Tibial nerve (tissue), 4 donors: ENCODE measurements at regions not wholly inside any gene's neighbourhood (a gene's known extent, or its start where the extent isn't known, plus 50 kb on each side); places are given as distances from the start of the nearest gene placed in this dataset.
"Not testable (repeated sequence)": the region's sequence is repeated elsewhere in the genome, so short reads cannot be mapped to it uniquely, and the experiment has no call there.

Experiments
- DNase-seq, 2 donors: peaks; one replicate each; pipeline ENCODE4 v3.0.0-alpha.2; 2019; ENCODE audit warnings: low spot score in 2 of 2
- H3K27ac ChIP-seq, 4 donors: fragments of 200-600 bp; sonication (generic) in 3 of 4; one replicate each; pipeline ENCODE4 v1.5.1; 2017 to 2019; ENCODE audit warnings: mild to moderate bottlenecking in 1 of 4
- H3K27me3 ChIP-seq, 2 donors: fragments of 200-600 bp; sonication (generic) in 1 of 2; one replicate each; pipeline versions ENCODE4 v1.5.1 to v1.6.0; 2017 to 2019
- H3K36me3 ChIP-seq, 3 donors: fragments of 200-600 bp; sonication (generic); one replicate each; pipeline ENCODE4 v1.5.1; 2018 to 2019
- H3K4me1 ChIP-seq, 4 donors: fragments of 200-600 bp; sonication (generic) in 3 of 4; one replicate each; pipeline ENCODE4 v1.5.1; 2017 to 2019
- H3K4me3 ChIP-seq, 4 donors: fragments of 200-600 bp; sonication (generic) in 3 of 4; one replicate each; pipeline ENCODE4 v1.5.1; 2017 to 2019; ENCODE audit warnings: mild to moderate bottlenecking in 1 of 4, moderate library complexity in 1 of 4
- H3K9me3 ChIP-seq, 4 donors: fragments of 200-600 bp; sonication (generic) in 3 of 4; one replicate each; pipeline ENCODE4 v1.5.1; 2017 to 2019
- EP300 ChIP-seq, 2 donors: sonication (generic); formaldehyde crosslinking; IDR thresholded peaks; one replicate each; pipeline ENCODE4 v1.6.1; 2017; ENCODE audit warnings: antibody characterized with exemption in 2 of 2, mild to moderate bottlenecking in 1 of 2
- POLR2A ChIP-seq, 2 donors: fragments of 450-650 bp; IDR thresholded peaks; one replicate each; pipeline ENCODE4 v1.6.1; 2017; ENCODE audit warnings: antibody characterized with exemption in 2 of 2, mild to moderate bottlenecking in 2 of 2, moderate library complexity in 2 of 2
- WGBS, 2 donors: methylation state at CpG; one replicate each; pipeline ENCODE4 v1.1.5; 2018; 5-methylcytosine and 5-hydroxymethylcytosine counted together
- TF ChIP-seq, protein P1 (sequence below), 5 experiments: fragments of 200-600 bp in 3 of 5; fragments of 450-650 bp in 2 of 5; sonication (generic) in 3 of 5; IDR thresholded peaks; one replicate each; pipeline ENCODE4 v1.5.1; 2016 to 2019; ENCODE audit warnings: antibody characterized with exemption in 5 of 5, mild to moderate bottlenecking in 3 of 5, moderate library complexity in 2 of 5

- Histone ChIP-seq H3K27me3 (no peaks in the 10 kb centered on the region), H3K9me3 (no peaks in the 10 kb centered on the region), H3K27ac (no peak overlapping the region), H3K4me3 (no peak overlapping the region), H3K36me3 (no peaks in the 10 kb centered on the region), H3K4me1 (no peaks in the 10 kb centered on the region)
- no peak for DNase-seq
- TF ChIP-seq EP300 (IDR thresholded peaks at IDR 0.05), result no peak
- 93 to 98% methylated on average over 1 of the region's 1 CpG for WGBS, 2 donors
Observed at GRCh38 chr2:134004467-134004866, 249.4 kb upstream of the MGAT5 start.

DNA sequence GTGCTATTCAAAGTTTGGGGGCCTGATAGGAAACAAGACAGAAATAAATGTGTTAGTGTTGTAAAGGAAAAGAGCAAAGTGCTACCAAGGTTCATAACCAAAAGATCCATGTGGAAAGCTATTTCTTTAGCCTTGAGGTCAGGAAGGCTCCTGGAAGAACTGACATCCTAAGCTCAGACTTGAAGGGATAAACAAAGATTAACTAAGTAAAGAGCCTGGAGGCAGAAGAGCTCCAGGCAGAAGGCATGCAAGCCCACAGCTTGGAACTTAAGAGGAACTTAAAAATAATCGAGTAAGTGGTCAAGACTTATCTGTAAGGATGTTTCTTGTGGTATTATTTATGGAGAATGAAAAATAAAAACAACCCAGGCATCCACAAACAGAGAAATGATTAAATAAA lies 245.0 kb upstream of the MGAT5 start:
- H3K4me3 ChIP-seq, result no peak overlapping the region
- H3K27ac ChIP-seq, result no peak overlapping the region
- H3K9me3 ChIP-seq, result no peaks in the 10 kb centered on the region
- H3K4me1 ChIP-seq, result no peaks in the 10 kb centered on the region
- no peak for DNase-seq
- TF ChIP-seq POLR2A (IDR thresholded peaks at IDR 0.05) (no peak), EP300 (IDR thresholded peaks at IDR 0.05) (no peak)
- TF ChIP-seq, protein P1, sequence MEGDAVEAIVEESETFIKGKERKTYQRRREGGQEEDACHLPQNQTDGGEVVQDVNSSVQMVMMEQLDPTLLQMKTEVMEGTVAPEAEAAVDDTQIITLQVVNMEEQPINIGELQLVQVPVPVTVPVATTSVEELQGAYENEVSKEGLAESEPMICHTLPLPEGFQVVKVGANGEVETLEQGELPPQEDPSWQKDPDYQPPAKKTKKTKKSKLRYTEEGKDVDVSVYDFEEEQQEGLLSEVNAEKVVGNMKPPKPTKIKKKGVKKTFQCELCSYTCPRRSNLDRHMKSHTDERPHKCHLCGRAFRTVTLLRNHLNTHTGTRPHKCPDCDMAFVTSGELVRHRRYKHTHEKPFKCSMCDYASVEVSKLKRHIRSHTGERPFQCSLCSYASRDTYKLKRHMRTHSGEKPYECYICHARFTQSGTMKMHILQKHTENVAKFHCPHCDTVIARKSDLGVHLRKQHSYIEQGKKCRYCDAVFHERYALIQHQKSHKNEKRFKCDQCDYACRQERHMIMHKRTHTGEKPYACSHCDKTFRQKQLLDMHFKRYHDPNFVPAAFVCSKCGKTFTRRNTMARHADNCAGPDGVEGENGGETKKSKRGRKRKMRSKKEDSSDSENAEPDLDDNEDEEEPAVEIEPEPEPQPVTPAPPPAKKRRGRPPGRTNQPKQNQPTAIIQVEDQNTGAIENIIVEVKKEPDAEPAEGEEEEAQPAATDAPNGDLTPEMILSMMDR (IDR thresholded peaks at IDR 0.05), result no peak
- no peaks in the 10 kb centered on the region for H3K36me3 ChIP-seq
- H3K27me3 ChIP-seq, result no peaks in the 10 kb centered on the region
- WGBS, 2 donors, result 54 to 59% methylated on average over 1 of the region's 1 CpG

DNA sequence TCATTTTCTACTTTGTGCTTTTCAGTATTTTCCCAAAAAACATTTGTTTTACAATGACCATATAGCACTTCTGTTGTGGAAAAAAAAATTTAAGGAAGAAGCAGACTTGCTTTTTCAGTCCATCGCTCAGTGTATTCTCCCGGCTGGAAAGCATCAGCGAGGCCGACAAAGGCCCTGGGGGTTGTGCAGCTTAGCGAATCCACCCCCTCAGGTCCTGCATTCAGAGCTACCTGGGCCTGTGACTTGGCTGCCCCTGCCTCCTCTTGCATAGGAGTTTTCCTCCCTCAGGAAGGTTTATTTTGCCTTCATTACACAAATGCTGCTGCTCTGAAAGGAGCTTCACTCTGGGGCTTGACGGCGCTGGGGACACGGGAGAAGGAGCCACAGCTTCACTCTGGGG lies 244.4 kb upstream of the MGAT5 start:
- 71 to 77% methylated on average over 8 of the region's 8 CpGs for WGBS, 2 donors
- H3K9me3 ChIP-seq, result no peaks in the 10 kb centered on the region
- DNase-seq, result no peak
- H3K27me3 ChIP-seq, result no peaks in the 10 kb centered on the region
- H3K27ac ChIP-seq, result no peak overlapping the region
- TF ChIP-seq EP300 (IDR thresholded peaks at IDR 0.05) (no peak), POLR2A (IDR thresholded peaks at IDR 0.05) (no peak)
- TF ChIP-seq, protein P1 (IDR thresholded peaks at IDR 0.05), result no peak
- no peak overlapping the region for H3K4me3 ChIP-seq
- H3K4me1 ChIP-seq, result no peaks in the 10 kb centered on the region
- no peaks in the 10 kb centered on the region for H3K36me3 ChIP-seq

- not testable (repeated sequence) for H3K36me3 ChIP-seq, DNase-seq, H3K4me3 ChIP-seq, H3K27me3 ChIP-seq, H3K27ac ChIP-seq, H3K4me1 ChIP-seq, H3K9me3 ChIP-seq
- WGBS, 2 donors, result 49 to 87% methylated on average over 3 to 10 of the region's 17 CpGs
Observed at GRCh38 chr2:134009906-134010305, 244.0 kb upstream of the MGAT5 start.

DNA sequence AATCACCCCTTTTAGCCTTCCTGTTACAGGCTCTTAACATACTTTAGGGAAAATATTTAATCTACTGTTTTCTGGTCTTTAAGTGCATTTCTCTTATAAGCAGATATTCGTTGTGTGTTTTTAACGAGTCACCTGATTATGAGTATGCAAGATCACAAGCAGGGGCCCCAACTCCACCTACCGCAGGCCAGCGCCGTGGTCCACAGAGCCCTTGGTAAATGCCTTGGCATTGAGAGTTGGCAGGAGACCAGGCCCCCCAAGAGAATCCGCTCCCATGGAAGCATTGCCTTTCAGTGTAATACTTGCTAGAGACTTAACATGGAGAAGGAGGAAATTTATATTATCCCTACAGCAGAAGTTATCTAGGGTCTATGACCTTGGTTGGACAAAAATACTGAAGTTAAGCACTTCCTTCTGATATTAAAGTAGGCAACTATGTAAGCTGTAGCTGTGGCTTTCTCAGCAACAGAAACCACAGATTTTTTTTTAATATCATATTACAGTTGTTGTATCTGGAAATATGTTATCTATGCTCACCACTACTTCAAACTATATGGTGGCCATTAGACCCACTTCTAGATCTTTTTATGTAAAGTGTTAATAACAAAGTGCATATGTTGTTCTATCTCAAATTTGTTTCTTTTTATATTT lies 241.8 kb upstream of the MGAT5 start:
- Histone ChIP-seq H3K9me3 (no peaks in the 10 kb centered on the region), H3K4me1 (no peaks in the 10 kb centered on the region), H3K27ac (no peak overlapping the region), H3K36me3 (no peaks in the 10 kb centered on the region), H3K27me3 (no peaks in the 10 kb centered on the region), H3K4me3 (no peak overlapping the region)
- WGBS, 2 donors, result 82 to 85% methylated on average over 6 of the region's 6 CpGs
- TF ChIP-seq, protein P1 (IDR thresholded peaks at IDR 0.05), result no peak
- TF ChIP-seq POLR2A (IDR thresholded peaks at IDR 0.05) (no peak), EP300 (IDR thresholded peaks at IDR 0.05) (no peak)
- no peak for DNase-seq

DNA sequence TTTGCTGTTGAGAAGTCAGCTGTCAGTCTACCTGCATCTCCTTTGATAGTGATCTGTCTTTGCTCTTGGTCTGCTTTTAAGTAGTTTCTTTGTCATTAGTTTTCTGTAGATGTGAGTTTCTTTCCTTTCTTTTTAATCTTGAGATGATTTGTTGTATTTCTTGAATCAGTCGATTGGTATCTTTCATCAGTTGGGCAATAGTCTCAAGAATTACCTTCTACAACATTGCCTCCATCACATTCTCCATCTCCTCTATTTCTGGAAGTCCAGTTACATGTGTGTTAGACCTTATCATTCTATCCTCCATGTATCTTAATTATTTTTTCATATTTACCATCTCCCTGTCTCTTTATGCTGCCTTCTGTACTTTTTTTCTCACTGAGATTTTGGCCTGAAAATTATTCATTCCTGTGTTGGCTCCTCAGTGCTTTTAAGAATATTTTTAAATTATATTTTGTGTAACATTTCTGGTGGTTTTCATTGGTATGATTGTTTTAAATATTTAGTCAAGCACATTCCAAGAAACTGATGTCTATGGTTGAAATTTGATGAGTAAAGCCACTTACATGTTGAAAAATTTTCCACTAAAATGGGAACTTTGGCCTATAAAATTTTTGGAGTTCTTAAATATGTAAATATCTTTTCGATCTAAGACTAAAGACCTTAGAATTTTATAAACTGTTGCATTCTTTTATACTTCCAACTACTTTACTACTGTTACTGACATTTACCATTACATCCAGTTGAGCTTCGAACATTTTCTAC lies 239.5 kb upstream of the MGAT5 start:
- no peaks in the 10 kb centered on the region for H3K4me1 ChIP-seq
- H3K9me3 ChIP-seq, result no peaks in the 10 kb centered on the region
- no peak for DNase-seq
- TF ChIP-seq POLR2A (IDR thresholded peaks at IDR 0.05) (no peak), EP300 (IDR thresholded peaks at IDR 0.05) (no peak)
- TF ChIP-seq, protein P1 (IDR thresholded peaks at IDR 0.05), result no peak
- H3K27ac ChIP-seq, result no peak overlapping the region
- 79 to 92% methylated on average over 3 of the region's 3 CpGs for WGBS, 2 donors
- H3K27me3 ChIP-seq, result no peaks in the 10 kb centered on the region
- H3K36me3 ChIP-seq, result no peaks in the 10 kb centered on the region
- H3K4me3 ChIP-seq, result no peak overlapping the region
